Panc1 (cell line): ENCODE measurements at regions not wholly inside any gene's neighbourhood (a gene's known extent, or its start where the extent isn't known, plus 50 kb on each side); places are given as distances from the start of the nearest gene placed in this dataset.

Experiments used
- ATAC-seq: fragments of 200-7000 bp; cut with Tn5 transposase; 2 replicates; pipeline ENCODE4 v1.9.1; 2020; ENCODE audit warnings: mild to moderate bottlenecking, moderate library complexity
- BruUV-seq: library from RNA; stranded (reverse); fragments of 400-500 nt; replicated peaks from 2 replicates; lab custom pipeline; 2021; lab: Mats Ljungman, UMichigan
- CTCF ChIA-PET: fragments of 300-600 bp; sonication (Branson Sonifier 250); formaldehyde crosslinking; loops from one replicate; lab custom pipeline; 2022; ENCODE audit warnings: antibody characterized with exemption; lab: Charles Lee
- POLR2A ChIA-PET: fragments of 300-600 bp; sonication (Branson Sonifier 250); formaldehyde crosslinking; loops from one replicate; lab custom pipeline; 2022; ENCODE audit warnings: antibody characterized with exemption; lab: Charles Lee
- DNase-seq: peaks from one replicate; pipeline ENCODE4 v3.0.0-alpha.2; 2010; ENCODE audit warnings: low read depth, low spot score
- H3K27ac ChIP-seq: 2 replicates; pipeline ENCODE4 v1.5.1; 2011; ENCODE audit warnings: mild to moderate bottlenecking, low read length, inconsistent platforms
- H3K27me3 ChIP-seq: fragments of 200-500 bp; sonication (Bioruptor generic); 2 replicates; pipeline ENCODE4 v1.6.0; 2014; ENCODE audit warnings: low read length, inconsistent platforms; ENCODE audit not compliant: control insufficient read depth, insufficient read depth
- H3K36me3 ChIP-seq: fragments of 200-500 bp; sonication (Bioruptor generic); 2 replicates; pipeline ENCODE4 v1.5.1; 2014; ENCODE audit warnings: inconsistent platforms, mild to moderate bottlenecking, low read length, moderate library complexity; ENCODE audit not compliant: control insufficient read depth, insufficient read depth
- H3K4me1 ChIP-seq: 2 replicates; pipeline ENCODE4 v1.5.1; 2011; ENCODE audit warnings: inconsistent platforms, mild to moderate bottlenecking, low read length, moderate library complexity; ENCODE audit not compliant: control insufficient read depth, insufficient read depth
- H3K4me3 ChIP-seq, 2 experiments: 2 replicates each; pipeline ENCODE4 v1.5.1; 2011 to 2012; ENCODE audit warnings: low read depth in 2 of 2, low read length in 2 of 2, mild to moderate bottlenecking in 2 of 2, inconsistent platforms in 1 of 2, moderate library complexity in 1 of 2
- H3K9me3 ChIP-seq: fragments of 200-500 bp; sonication (Bioruptor generic); 2 replicates; pipeline ENCODE4 v1.5.1; 2014; ENCODE audit warnings: low read depth, mild to moderate bottlenecking, inconsistent platforms, low read length, moderate library complexity; ENCODE audit not compliant: control insufficient read depth, insufficient read depth
- POLR2AphosphoS5 ChIP-seq: IDR thresholded peaks from 2 replicates; pipeline ENCODE4 v1.6.1; 2012; ENCODE audit warnings: mild to moderate bottlenecking, low read depth, low read length, moderate library complexity
- REST ChIP-seq, 2 experiments: IDR thresholded peaks; 2 replicates each; pipeline ENCODE4 v1.6.1; 2011 to 2012; ENCODE audit warnings: low read depth in 2 of 2, control low read depth in 1 of 2, low read length in 1 of 2, mild to moderate bottlenecking in 1 of 2, moderate library complexity in 1 of 2; ENCODE audit not compliant: insufficient read depth in 1 of 2
- SIN3A ChIP-seq: IDR thresholded peaks from 2 replicates; pipeline ENCODE4 v1.6.1; 2012; ENCODE audit warnings: low read depth, mild to moderate bottlenecking, low read length, moderate library complexity, borderline replicate concordance; ENCODE audit not compliant: insufficient read depth
- TCF7L2 ChIP-seq: IDR thresholded peaks from 2 replicates; pipeline ENCODE4 v1.6.1; 2011; ENCODE audit warnings: mild to moderate bottlenecking, low read depth, low read length, inconsistent platforms
- in situ Hi-C: cut with HindIII; loops from 2 replicates; pipeline ENCODE4 v1.10.0; 2016; ENCODE audit warnings: low sequenced_read_pairs, low pct_unique_long_range_greater_than_20kb
- intact Hi-C: fragments of 100-400 bp; cut with micrococcal nuclease; formaldehyde crosslinking; loops from one replicate; pipeline ENCODE4 v1.10.0; 2022; ENCODE audit not compliant: unreplicated experiment
- TF ChIP-seq, protein P1 (sequence below): fragments of 450-650 bp; IDR thresholded peaks from 2 replicates; pipeline ENCODE4 v1.5.1; 2017; ENCODE audit warnings: mild to moderate bottlenecking

- Histone ChIP-seq H3K9me3 (no peaks in the 10 kb centered on the region), H3K4me3 (no peak overlapping the region), H3K27ac (no peak overlapping the region), H3K27me3 (no peaks in the 10 kb centered on the region), H3K36me3 (no peaks in the 10 kb centered on the region), H3K4me1 (no peaks in the 10 kb centered on the region)
- ATAC-seq (no peak), DNase-seq (no peak)
- POLR2A ChIA-PET = no interaction called here
- TF ChIP-seq SIN3A (no peak), REST (IDR thresholded peaks at IDR 0.05; ENCODE audit: insufficient read depth in 1 of 2, low read depth in 2 of 2, low read length in 1 of 2) (no peak), TCF7L2 (no peak), POLR2AphosphoS5 (no peak)
- TF ChIP-seq, protein P1, sequence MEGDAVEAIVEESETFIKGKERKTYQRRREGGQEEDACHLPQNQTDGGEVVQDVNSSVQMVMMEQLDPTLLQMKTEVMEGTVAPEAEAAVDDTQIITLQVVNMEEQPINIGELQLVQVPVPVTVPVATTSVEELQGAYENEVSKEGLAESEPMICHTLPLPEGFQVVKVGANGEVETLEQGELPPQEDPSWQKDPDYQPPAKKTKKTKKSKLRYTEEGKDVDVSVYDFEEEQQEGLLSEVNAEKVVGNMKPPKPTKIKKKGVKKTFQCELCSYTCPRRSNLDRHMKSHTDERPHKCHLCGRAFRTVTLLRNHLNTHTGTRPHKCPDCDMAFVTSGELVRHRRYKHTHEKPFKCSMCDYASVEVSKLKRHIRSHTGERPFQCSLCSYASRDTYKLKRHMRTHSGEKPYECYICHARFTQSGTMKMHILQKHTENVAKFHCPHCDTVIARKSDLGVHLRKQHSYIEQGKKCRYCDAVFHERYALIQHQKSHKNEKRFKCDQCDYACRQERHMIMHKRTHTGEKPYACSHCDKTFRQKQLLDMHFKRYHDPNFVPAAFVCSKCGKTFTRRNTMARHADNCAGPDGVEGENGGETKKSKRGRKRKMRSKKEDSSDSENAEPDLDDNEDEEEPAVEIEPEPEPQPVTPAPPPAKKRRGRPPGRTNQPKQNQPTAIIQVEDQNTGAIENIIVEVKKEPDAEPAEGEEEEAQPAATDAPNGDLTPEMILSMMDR = no peak
- BruUV-seq = no TSS peak
- intact Hi-C loops (no loop called here), in situ Hi-C loops (no loop called here)
- CTCF ChIA-PET = no interaction called here
Measured at GRCh38 chr9:89706731-89707191, 101.9 kb downstream of the GADD45G start.

DNA sequence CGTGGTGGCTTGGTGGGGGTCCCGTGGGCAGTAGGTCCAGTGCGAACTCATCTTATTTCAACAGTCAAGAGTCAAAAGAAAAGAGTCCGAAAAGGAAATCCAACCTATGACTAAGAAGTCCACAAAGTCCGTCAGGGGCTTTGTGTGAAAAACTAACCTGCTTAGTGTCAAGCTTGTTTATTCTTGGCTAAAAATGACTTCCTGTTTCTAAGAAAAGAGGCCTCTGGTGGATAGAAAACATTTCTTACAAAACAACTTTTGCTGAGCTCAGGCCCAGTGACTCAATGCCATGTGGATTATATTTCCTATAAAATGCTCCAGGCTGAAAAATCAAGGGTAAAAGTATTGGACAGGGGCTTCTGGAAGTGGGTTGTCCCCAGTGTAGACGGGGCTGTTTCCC is 105.9 kb downstream of the GADD45G start:
- BruUV-seq = no TSS peak
- Histone ChIP-seq H3K9me3 (no peaks in the 10 kb centered on the region), H3K4me3 (no peak overlapping the region), H3K36me3 (no peaks in the 10 kb centered on the region), H3K27me3 (no peaks in the 10 kb centered on the region), H3K4me1 (no peaks in the 10 kb centered on the region), H3K27ac (no peak overlapping the region)
- DNase-seq (no peak), ATAC-seq (no peak)
- ChIA-PET CTCF (no interaction called here), POLR2A (no interaction called here)
- TF ChIP-seq, protein P1 = no peak
- TF ChIP-seq SIN3A = no peak
- TF ChIP-seq TCF7L2 = no peak
- no peak for TF ChIP-seq REST (IDR thresholded peaks at IDR 0.05; ENCODE audit: insufficient read depth in 1 of 2, low read depth in 2 of 2, low read length in 1 of 2)
- in situ Hi-C loops = no loop called here
- intact Hi-C loops = no loop called here
